Lower leg skin (tissue), 4 donors: ENCODE measurements at regions not wholly inside any gene's neighbourhood (a gene's known extent, or its start where the extent isn't known, plus 50 kb on each side); places are given as distances from the start of the nearest gene placed in this dataset.
"Not testable (repeated sequence)": the region's sequence is repeated elsewhere in the genome, so short reads cannot be mapped to it uniquely, and the experiment has no call there.

ENCODE experiments used
- DNase-seq, 2 donors: peaks; one replicate each; pipeline ENCODE4 v3.0.0-alpha.2; 2019; ENCODE audit warnings: low spot score in 2 of 2
- H3K4me3 ChIP-seq: fragments of 200-600 bp; sonication (generic); 2 replicates; pipeline ENCODE4 v1.5.1; 2017; ENCODE audit warnings: mild to moderate bottlenecking, low read depth; ENCODE audit not compliant: poor library complexity, severe bottlenecking
- CTCF ChIP-seq, 3 donors: fragments of 450-650 bp; IDR thresholded peaks; one replicate each; pipeline ENCODE4 v1.5.1; 2016; ENCODE audit warnings: antibody characterized with exemption in 3 of 3, mild to moderate bottlenecking in 3 of 3, moderate library complexity in 2 of 3
- POLR2A ChIP-seq, 2 donors: fragments of 450-650 bp; IDR thresholded peaks; one replicate each; pipeline ENCODE4 v1.6.1; 2016 to 2017; ENCODE audit warnings: antibody characterized with exemption in 2 of 2, mild to moderate bottlenecking in 1 of 2, moderate library complexity in 1 of 2
- WGBS, 2 donors: methylation state at CpG; one replicate each; pipeline ENCODE4 v1.1.5; 2018; 5-methylcytosine and 5-hydroxymethylcytosine counted together
- intact Hi-C: fragments of 100-400 bp; cut with DNase I; formaldehyde crosslinking; loops from one replicate; pipeline ENCODE4 v1.15.0; 2023; ENCODE audit warnings: low total_unique reads

DNA sequence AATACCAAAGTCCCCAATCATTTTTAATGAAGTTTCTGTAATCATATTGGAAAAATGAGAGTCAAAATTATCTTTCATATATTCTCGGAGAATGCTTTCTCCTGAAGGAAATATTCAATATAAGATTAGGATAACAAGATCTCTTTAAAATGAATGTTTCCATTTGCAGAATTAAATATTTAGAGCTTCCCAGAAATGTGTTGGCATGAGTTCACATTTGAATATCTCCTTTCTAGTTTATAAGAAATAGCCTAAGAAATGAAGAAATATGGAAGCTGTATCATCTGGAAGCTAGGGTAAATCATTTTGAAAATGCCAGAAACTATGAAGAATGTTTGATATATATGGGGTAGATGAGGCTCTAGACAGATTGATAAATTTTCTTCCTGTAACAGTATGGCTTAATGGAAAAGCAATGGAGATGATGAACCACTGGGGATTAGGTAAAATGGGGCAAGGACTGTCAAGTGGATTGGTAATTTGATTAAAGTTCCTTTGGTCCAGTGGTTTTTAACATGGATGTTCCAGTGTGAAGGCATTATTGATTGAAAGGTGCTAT, 184.6 kb upstream of the ZNF804A start:
- TF ChIP-seq POLR2A (IDR thresholded peaks at IDR 0.05) = no peak
- no peak for TF ChIP-seq CTCF (IDR thresholded peaks at IDR 0.05)
- no peak for DNase-seq
- 78 to 92% methylated on average over 1 of the region's 1 CpG for WGBS, 2 donors
- intact Hi-C loops = no loop called here
- H3K4me3 ChIP-seq = no peak overlapping the region

DNA sequence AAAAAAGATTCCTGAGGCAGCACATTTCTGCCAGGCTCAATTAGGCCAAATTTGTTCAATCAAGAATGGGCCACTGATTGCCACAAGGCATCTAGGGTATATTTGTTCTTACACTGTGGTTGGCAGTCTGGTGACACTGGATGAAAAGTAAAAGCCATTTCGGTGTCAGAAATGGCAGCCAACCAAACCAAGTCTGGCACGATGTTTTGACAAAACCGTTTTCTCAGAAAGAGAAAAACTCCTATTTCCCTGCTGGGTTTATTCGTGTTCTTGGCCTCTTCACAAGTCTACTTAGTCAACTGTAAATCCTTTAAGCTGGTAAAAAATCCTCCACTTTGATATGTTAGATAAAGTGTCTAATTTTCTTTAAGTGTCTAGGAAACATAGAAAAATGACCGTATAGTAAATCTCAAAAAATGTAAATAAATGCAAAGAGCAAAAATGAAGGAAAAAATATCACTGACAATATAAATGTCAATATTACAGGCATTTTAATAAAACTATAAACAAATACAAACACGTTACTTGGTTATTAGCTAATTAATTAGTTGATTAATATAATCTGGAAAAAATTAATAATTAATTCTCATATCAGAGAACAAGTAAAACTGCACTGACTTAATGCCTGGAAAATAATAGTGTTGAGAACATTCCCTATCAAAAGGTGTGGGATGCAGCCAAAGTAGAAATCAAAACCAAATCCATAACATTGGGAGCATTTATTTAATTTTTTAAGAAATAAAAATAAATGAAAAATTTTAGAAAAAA, 182.0 kb upstream of the ZNF804A start:
- TF ChIP-seq CTCF (IDR thresholded peaks at IDR 0.05) = no peak
- no peak for TF ChIP-seq POLR2A (IDR thresholded peaks at IDR 0.05)
- intact Hi-C loops = no loop called here
- WGBS, 2 donors = 71 to 78% methylated on average over 6 of the region's 6 CpGs
- no peak for DNase-seq
- no peak overlapping the region for H3K4me3 ChIP-seq

- intact Hi-C loops = no loop called here
- no peak for DNase-seq
- TF ChIP-seq CTCF (IDR thresholded peaks at IDR 0.05) = no peak
- no peak for TF ChIP-seq POLR2A (IDR thresholded peaks at IDR 0.05)
- 65 to 74% methylated on average over 2 of the region's 2 CpGs for WGBS, 2 donors
- H3K4me3 ChIP-seq = no peak overlapping the region
Observed at GRCh38 chr2:184419744-184420143, 178.6 kb upstream of the ZNF804A start.

DNA sequence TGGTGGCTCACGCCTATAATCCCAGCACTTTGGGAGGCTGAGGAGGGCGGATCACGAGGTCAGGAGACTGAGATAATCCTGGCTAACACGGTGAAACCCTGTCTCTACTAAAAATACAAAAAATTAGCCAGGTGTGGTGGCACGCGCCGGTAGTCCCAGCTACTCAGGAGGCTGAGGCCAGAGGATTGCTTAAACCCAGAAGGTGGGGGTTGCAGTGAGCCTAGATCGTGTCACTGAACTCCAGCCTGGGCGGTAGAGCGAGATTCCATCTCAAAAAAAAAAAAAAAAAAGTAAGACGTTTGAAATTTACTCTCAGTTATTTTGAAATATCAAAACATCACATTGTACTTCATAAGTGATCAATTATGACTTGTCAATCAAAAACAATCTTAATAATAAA, 176.9 kb upstream of the ZNF804A start:
- intact Hi-C loops, DNase-seq, H3K4me3 ChIP-seq: not testable (repeated sequence)
- 85 to 88% methylated on average over 11 of the region's 11 CpGs for whole genome bisulfite sequencing, 2 donors

- TF ChIP-seq CTCF (IDR thresholded peaks at IDR 0.05) (no peak), POLR2A (IDR thresholded peaks at IDR 0.05) (no peak)
- no peak for DNase-seq
- intact Hi-C loops = no loop called here
- 66 to 86% methylated on average over 2 of the region's 2 CpGs for WGBS, 2 donors
- H3K4me3 ChIP-seq = no peak overlapping the region
Observed at GRCh38 chr2:184425083-184425482, 173.2 kb upstream of the ZNF804A start.

- WGBS, 2 donors = 29 to 37% methylated on average over 2 of the region's 2 CpGs
- TF ChIP-seq POLR2A (IDR thresholded peaks at IDR 0.05) (no peak), CTCF (IDR thresholded peaks at IDR 0.05) (no peak)
- intact Hi-C loops = no loop called here
- no peak for DNase-seq
- H3K4me3 ChIP-seq = no peak overlapping the region
Observed at GRCh38 chr2:184444217-184444616, 154.1 kb upstream of the ZNF804A start.
